ENCODE measurements at regions not wholly inside any gene's neighbourhood (a gene's known extent, or its start where the extent isn't known, plus 50 kb on each side); places are given as distances from the start of the nearest gene placed in this dataset.
"Not testable (repeated sequence)": the region's sequence is repeated elsewhere in the genome, so short reads cannot be mapped to it uniquely, and the experiment has no call there.

DNA sequence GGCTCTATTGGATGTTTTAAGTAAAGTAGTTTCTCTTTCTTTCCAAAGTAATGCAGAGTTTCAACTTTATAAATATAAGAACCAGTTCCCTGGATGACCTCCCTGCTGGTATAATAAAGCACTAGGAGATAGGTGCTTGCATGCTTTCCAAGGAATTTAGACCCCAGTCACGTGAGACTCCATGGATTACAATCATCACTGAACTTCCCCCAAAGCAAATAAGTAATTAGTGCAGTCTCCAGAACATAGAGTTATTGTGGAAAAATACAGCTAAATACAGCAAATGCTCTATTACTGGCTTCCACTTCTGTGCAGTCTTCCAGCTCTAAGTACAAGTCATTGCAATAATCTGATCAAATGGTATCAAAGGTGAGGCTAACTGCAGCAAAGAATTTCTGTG, 220.2 kb upstream of the STEAP1 start:
- DNase-seq, result no peak

DNA sequence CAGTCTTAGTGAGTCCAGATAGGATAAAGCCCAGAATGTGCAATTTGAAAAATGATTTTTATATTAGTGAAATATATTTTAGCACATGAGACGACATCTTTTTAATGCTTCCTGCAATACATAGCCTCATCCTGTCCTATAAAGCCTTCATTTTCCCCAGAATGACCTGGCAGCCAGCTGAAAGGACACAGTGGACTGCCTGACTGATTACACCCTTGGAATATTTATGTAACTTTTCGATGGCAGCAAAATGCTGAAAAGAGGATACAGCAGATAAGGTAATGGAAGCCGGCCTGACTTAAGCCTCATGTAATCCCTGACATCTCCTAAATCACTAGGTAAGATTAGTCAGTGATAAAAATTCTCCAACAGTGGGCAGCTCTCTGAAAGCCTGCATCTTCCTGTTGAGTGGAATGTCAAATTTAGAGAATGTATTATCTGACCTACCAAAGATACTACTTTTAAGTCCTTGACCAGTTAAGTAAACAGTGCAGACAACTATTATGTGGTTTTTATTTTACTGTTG, 210.7 kb upstream of the STEAP1 start:
- DNase-seq, result no peak

GRCh38 chr7:89958525-89959068, 195.7 kb upstream of the STEAP1 start:
- DNase-seq, result no peak

- no peak for DNase-seq
Observed at GRCh38 chr7:89966067-89966664, 188.1 kb upstream of the STEAP1 start.

- DNase-seq, result no peak
Observed at GRCh38 chr7:89975577-89975976, 178.7 kb upstream of the STEAP1 start.

DNA sequence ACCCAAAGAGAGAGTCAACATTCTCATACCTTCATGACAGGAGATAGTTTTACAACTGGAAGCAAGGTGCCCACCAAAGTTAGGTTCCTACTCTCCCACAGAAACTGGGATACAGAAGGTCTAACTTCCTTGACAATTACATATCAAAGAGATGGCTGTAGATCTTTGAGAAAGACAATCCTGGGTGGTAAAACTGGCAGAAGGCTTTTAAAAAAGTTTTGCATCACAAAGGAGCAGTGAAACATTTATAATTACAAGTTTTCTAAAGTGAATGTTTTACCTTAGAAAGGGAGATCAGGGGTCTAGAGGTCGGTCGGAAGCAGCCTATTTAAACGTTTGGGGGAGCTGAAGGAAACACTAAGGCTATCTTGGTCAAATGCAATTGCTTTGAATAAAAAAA, 166.6 kb upstream of the STEAP1 start:
- no peak for DNase-seq

DNA sequence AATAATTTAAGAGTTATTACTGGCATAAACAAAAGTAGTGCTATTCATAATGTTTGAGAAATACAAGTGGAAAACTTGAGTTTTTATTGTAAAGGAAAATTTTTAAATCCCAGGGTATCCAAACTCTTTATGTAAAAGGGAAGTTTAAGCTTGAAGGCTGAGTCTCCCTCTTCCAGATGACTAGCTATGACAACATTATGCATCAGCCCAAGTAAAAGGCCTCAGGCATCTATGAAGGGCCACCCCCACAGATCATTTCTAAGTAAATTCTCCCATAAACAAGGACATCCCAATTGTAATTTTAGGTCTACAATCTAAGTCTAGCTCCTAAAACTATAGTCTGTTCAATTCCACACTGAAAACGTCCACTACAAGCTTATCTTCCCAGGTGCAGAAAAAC, 166.2 kb upstream of the STEAP1 start:
- no peak for DNase-seq

GRCh38 chr7:89989454-89989853, 164.8 kb upstream of the STEAP1 start:
- no peak for DNase-seq

GRCh38 chr7:89994483-89994882, 159.8 kb upstream of the STEAP1 start:
- DNase-seq, result no peak

DNA sequence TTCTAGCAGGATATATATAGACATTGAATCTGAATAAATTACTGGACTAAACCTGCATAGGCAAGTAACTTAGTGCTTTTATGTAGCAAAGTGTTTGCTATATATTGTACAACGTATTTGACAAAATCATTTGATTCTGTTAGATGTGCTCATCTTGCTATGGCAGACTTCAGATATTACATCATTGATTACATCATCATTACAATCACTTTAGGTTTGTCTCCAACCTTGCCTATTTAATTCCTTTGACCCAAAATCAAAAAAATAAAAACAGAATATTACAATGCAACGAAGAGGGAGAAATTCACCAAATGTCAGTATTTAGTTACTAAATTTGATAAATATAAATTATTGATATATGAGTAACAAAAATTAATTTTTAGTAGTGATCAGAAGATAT, 155.7 kb upstream of the STEAP1 start:
- DNase-seq, result no peak

DNA sequence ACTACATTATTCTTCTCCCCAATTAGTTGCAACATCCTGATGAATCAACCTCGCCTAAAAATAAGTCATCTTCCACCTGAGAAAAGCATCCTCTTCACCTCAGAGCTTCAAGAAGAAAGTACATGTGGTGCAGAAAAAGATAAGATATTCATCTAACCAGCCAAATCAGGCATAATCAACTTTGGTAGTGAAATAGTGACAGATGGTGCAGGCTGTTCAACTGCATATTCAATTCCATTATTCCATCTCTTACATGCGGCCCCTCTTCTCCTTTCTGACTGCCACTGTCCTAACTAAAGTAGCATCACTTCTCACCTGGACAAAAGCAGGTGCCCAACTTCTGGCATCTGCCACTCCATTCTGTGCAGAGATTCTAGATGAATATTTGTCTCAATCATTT, 148.4 kb upstream of the STEAP1 start:
- DNase-seq, result no peak

DNA sequence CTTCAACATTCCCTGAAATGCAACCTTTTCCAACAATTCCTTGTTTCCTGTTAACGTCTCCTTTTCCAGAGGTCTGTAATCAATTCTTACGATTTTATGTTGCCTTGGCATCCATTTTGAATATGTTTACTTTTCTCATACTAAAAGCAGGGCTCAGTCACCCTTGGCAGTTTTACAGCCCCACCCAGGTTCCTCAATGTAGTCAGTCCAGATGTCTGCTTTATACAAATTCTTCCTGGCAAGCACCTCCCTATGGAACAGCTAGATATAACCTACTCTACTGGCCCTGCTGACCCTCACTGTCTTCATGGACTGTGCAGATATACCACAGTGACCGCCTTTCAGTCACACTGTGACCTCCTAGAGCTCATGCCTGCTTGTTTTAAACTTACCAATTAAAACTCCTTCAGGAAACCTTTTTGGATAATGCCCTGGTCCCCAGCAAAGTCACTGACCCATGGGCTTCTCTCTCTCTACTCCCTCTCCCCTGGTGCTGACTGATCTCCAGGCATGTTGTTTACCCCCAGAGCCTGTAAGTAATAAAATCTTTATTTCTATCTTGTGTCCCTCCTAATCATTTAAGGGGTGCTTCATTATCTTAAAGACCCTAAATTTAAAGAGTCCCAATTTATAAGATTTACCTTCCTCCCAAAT, 147.1 kb upstream of the STEAP1 start:
- no peak for DNase-seq

DNA sequence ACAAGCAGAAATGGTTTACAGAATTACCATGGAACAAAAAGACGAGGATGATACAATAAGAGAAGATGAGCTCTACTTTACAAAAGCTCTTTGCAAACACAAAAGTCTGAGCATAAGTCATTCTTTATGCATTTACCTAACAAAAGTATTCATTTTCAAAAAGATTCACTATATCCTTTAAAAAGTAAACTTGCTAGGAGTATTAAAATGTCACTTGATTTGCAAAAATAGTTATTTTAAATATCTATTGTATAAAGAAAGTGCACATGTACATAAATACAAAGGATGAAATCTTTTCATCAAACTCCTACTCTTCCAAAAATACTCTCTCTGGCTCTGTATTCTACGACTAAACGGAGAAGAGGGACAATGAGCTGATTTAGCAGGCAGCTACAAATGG, 146.4 kb upstream of the STEAP1 start:
- no peak for DNase-seq

DNA sequence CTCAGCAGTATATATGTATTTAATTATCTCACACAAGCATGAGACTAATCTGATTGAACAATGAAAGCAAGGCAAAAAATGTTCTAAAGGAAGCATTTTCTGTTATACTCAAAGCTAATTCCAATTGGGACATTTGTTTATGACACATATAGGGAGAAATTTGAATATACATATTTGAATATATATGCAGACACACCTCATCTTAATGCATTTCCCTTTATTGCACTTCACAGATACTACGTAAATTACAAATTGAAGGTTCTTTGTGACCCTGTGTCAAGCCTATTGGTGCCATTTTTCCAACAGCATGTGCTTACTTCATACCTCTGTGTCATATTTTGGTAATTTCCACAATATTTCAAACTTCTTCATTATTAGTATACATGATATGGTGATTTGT, 132.1 kb upstream of the STEAP1 start:
- DNase-seq, result no peak

- no peak for DNase-seq
Observed at GRCh38 chr7:90025771-90026170, 128.5 kb upstream of the STEAP1 start.

- no peak for DNase-seq
Observed at GRCh38 chr7:90033850-90034249, 120.4 kb upstream of the STEAP1 start.

GRCh38 chr7:90053094-90053493, 101.2 kb upstream of the STEAP1 start:
- no peak for DNase-seq

- no peak for DNase-seq
Observed at GRCh38 chr7:90061077-90061476, 93.2 kb upstream of the STEAP1 start.

DNA sequence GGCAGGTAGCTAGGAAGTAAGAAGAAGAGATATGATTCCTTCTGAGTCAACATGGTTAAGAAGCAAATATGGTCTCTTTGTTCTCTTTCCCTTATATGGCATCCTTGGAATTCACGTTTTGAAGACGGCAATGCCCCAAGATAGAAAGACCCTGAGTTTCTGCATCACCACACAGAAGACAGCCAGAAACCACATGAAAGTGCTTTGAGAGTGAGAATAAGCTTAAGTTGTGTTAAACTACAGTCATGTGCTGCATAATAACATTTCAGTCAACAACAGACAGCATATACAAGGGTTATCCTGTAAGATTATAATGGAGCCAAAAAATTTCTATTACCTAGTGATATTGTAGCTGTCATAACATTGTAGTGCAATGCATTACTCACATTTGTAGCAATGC, 89.9 kb upstream of the STEAP1 start:
- no peak for DNase-seq

- no peak for DNase-seq
Observed at GRCh38 chr7:90067171-90067570, 87.1 kb upstream of the STEAP1 start.

DNA sequence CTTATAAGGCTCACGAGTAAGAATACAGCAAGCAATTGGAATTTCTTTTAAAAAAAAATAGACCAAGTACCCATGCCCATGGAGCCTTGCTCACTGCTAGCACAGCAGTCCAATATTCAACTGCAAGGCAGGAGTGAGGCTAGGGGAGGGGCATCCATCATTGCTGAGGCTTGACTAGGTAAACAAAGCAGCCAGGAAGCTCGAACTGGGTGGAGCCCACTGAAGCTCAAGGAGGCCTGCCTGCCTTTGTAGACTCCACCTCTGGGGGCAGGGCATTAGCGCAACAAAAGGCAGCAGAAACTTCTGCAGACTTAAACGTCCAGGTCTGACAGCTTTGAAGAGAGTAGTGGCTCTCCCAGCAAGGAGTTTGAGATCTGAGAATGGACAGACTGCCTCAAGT, 84.0 kb upstream of the STEAP1 start:
- not testable (repeated sequence) for DNase-seq

- no peak for DNase-seq
Observed at GRCh38 chr7:90078921-90079320, 75.3 kb upstream of the STEAP1 start.

GRCh38 chr7:90081621-90082020, 72.6 kb upstream of the STEAP1 start:
- DNase-seq, result no peak

GRCh38 chr7:90092506-90092905, 61.8 kb upstream of the STEAP1 start:
- no peak for DNase-seq

- no peak for DNase-seq
Observed at GRCh38 chr7:90094030-90094429, 60.2 kb upstream of the STEAP1 start.

Data from EL (cell line).